Sigmoid colon (tissue), 4 donors: ENCODE measurements at regions not wholly inside any gene's neighbourhood (a gene's known extent, or its start where the extent isn't known, plus 50 kb on each side); places are given as distances from the start of the nearest gene placed in this dataset.

Source experiments
- EP300 ChIP-seq, 4 donors: sonication (generic); formaldehyde crosslinking; IDR thresholded peaks; one replicate each; pipeline ENCODE4 v1.6.1; 2017; ENCODE audit warnings: antibody characterized with exemption in 4 of 4
- POLR2A ChIP-seq, 2 donors: fragments of 450-650 bp; IDR thresholded peaks; one replicate each; pipeline ENCODE4 v1.6.1; 2016; ENCODE audit warnings: antibody characterized with exemption in 2 of 2, mild to moderate bottlenecking in 2 of 2, moderate library complexity in 2 of 2
- POLR2AphosphoS5 ChIP-seq, 4 donors: sonication (generic); formaldehyde crosslinking; IDR thresholded peaks; one replicate each; pipeline ENCODE4 v1.6.1; 2017; ENCODE audit warnings: antibody characterized with exemption in 4 of 4

DNA sequence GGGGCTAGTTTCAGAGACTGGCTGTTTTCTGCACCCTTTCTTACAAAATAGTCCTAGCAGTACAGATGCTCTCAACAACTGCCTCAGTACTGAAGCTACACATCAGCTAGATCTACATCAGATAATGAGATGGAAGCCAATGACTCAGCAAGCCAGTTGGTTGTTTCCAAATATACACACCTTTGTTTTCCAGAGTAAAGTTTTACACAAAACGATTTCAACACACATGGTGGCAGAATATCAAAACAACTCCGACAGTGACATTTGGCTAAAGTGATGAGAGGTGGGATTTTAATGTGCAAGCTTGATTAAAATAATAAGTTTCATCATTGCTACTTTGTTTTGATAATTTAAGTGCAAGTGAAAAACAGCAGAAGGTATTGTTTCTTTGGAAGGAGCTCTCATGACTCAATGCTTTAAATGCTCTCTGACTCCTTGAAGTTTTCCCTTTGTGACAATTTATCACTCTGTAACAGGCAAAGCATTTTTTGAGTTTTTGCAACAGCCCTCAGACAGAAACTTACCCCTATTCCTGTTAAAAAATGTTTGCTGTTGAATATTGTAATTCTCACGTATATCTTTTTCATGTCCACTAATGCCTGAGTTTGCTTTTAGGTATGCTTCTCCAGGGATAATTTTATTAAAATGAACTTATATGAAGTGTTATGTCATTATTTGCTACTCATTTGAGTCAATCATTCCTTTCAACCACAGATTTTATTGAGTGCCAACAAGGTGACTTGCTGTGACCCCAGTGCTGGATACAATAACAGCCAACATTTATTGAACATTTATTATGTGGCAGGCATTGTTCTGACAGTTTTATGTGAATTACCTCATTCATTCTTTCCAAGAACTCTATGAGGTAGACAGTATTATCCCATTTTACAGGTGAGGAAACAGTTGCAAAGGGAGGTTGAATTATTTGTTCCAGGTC, 882.0 kb downstream of the TFAP2A start:
- TF ChIP-seq POLR2AphosphoS5 (IDR thresholded peaks at IDR 0.05) (no peak), EP300 (IDR thresholded peaks at IDR 0.05) (no peak), POLR2A (IDR thresholded peaks at IDR 0.05) (no peak)
